HepG2 (cell line): ENCODE measurements at regions not wholly inside any gene's neighbourhood (a gene's known extent, or its start where the extent isn't known, plus 50 kb on each side); places are given as distances from the start of the nearest gene placed in this dataset.

Experiments used
- ATAC-seq: fragments of 200-7000 bp; cut with Tn5 transposase; 3 replicates; pipeline ENCODE4 v1.9.1; 2020; ENCODE audit warnings: mild to moderate bottlenecking, moderate library complexity
- BruUV-seq: library from RNA; stranded (reverse); fragments of 400-500 nt; replicated peaks from 2 replicates; lab custom pipeline; 2021; lab: Mats Ljungman, UMichigan
- CTCF ChIA-PET: fragments of 300-600 bp; formaldehyde crosslinking; extraction: SDS; loops from one replicate; lab custom pipeline; 2021; ENCODE audit warnings: low total read pairs, inconsistent platforms, low intra/inter-chr PET ratio; lab: Yijun Ruan, JAX
- POLR2A ChIA-PET: fragments of 350-600 bp; sonication (Branson Sonifier 250); formaldehyde crosslinking; loops from one replicate; lab custom pipeline; 2020; ENCODE audit warnings: antibody characterized with exemption, inconsistent platforms; lab: Yijun Ruan, JAX
- DNase-seq: peaks from one replicate; pipeline ENCODE4 v3.0.0-alpha.2; 2015; ENCODE audit warnings: low spot score
- FAIRE-seq: peaks from 3 replicates; lab custom pipeline; 2011; peaks lifted over from hg19 to GRCh38; lab: Jason Lieb, UNC
- H2AFZ ChIP-seq: one replicate; pipeline ENCODE4 v1.6.1; 2011; ENCODE audit warnings: low read length, inconsistent platforms
- H3K27ac ChIP-seq: fragments of 300-600 bp; 3 replicates; pipeline ENCODE4 v1.8.0; 2011; ENCODE audit warnings: mixed run types, mild to moderate bottlenecking, mixed read lengths, low read length, inconsistent platforms; ENCODE audit not compliant: insufficient read depth; ENCODE audit errors: extremely low read length
- H3K27me3 ChIP-seq, 2 experiments: fragments of 200-600 bp in 1 of 2; 2 replicates in 1 of 2; 3 replicates in 1 of 2; pipeline versions ENCODE4 v1.6.0 to v1.8.0; 2011; ENCODE audit warnings: low read length in 2 of 2, mild to moderate bottlenecking in 2 of 2, moderate library complexity in 2 of 2, inconsistent platforms in 1 of 2; ENCODE audit not compliant: insufficient read depth in 2 of 2, control insufficient read depth in 1 of 2
- H3K36me3 ChIP-seq, 2 experiments: fragments of 200-600 bp in 1 of 2; replicated peaks in 1 of 2; 2 replicates in 1 of 2; 3 replicates in 1 of 2; pipeline versions ENCODE4 v1.5.1 to v1.8.0; 2011; ENCODE audit warnings: low read length in 2 of 2, inconsistent platforms in 1 of 2; ENCODE audit not compliant: insufficient read depth in 2 of 2, control insufficient read depth in 1 of 2
- H3K4me1 ChIP-seq: 2 replicates; pipeline ENCODE4 v1.5.1; 2012; ENCODE audit warnings: low read length, inconsistent platforms; ENCODE audit not compliant: insufficient read depth
- H3K4me2 ChIP-seq: 2 replicates; pipeline ENCODE4 v1.6.0; 2011; ENCODE audit warnings: low read depth, low read length, inconsistent platforms
- H3K4me3 ChIP-seq, 3 experiments: fragments of 200-600 bp in 1 of 3; sonication (generic), shearing (Covaris generic) in 1 of 3; replicated peaks in 1 of 3; 2 replicates each; pipeline ENCODE4 v1.5.1; 2011 to 2016; ENCODE audit warnings: low read length in 3 of 3, inconsistent platforms in 2 of 3, low read depth in 2 of 3, mild to moderate bottlenecking in 2 of 3, control low read depth in 1 of 3, mixed read lengths in 1 of 3; ENCODE audit not compliant: insufficient read depth in 1 of 3
- H3K79me2 ChIP-seq: one replicate; pipeline ENCODE4 v1.6.1; 2011; ENCODE audit warnings: low read length, inconsistent platforms; ENCODE audit not compliant: insufficient read depth
- H3K9ac ChIP-seq: 2 replicates; pipeline ENCODE4 v1.6.0; 2011; ENCODE audit warnings: mild to moderate bottlenecking, low read depth, low read length, inconsistent platforms; ENCODE audit not compliant: insufficient read depth
- H3K9me3 ChIP-seq: 2 replicates; pipeline ENCODE4 v1.5.1; 2012; ENCODE audit warnings: mild to moderate bottlenecking, low read length
- H4K20me1 ChIP-seq: 2 replicates; pipeline ENCODE4 v1.6.0; 2011; ENCODE audit warnings: inconsistent platforms, mild to moderate bottlenecking, low read length, moderate library complexity; ENCODE audit not compliant: insufficient read depth
- ARNT2 ChIP-seq: sonication (generic); formaldehyde crosslinking; IDR thresholded peaks from 2 replicates; pipeline ENCODE4 v1.8.0; 2022; ENCODE audit warnings: mild to moderate bottlenecking, low read depth, missing genetic modification reagents, moderate library complexity
- CBX1 ChIP-seq: IDR thresholded peaks from one replicate; pipeline ENCODE4 v1.6.1; 2016; ENCODE audit warnings: antibody characterized with exemption, low read depth
- CHD2 ChIP-seq: IDR thresholded peaks from 2 replicates; pipeline ENCODE4 v1.6.1; 2011; ENCODE audit warnings: low read depth, low read length, improper control_type of control experiment
- ETV5 ChIP-seq: IDR thresholded peaks from 2 replicates; pipeline ENCODE4 v1.6.1; 2018; ENCODE audit warnings: missing biosample characterization, missing genetic modification reagents, inconsistent platforms, borderline replicate concordance
- IKZF5 ChIP-seq: IDR thresholded peaks from 2 replicates; pipeline ENCODE4 v1.6.1; 2018; ENCODE audit warnings: missing genetic modification reagents, mild to moderate bottlenecking, missing compliant biosample characterization
- MAF1 ChIP-seq: sonication (generic); formaldehyde crosslinking; IDR thresholded peaks from 2 replicates; pipeline ENCODE4 v1.5.0; 2020; ENCODE audit warnings: missing genetic modification reagents, borderline replicate concordance
- NFRKB ChIP-seq: fragments of 450-650 bp; IDR thresholded peaks from 2 replicates; pipeline ENCODE4 v1.6.1; 2017
- REXO4 ChIP-seq: sonication (generic); formaldehyde crosslinking; IDR thresholded peaks from 2 replicates; pipeline ENCODE4 v1.8.0; 2022; ENCODE audit warnings: missing genetic modification reagents, mild to moderate bottlenecking, borderline replicate concordance
- RFXANK ChIP-seq: IDR thresholded peaks from 2 replicates; pipeline ENCODE4 v1.6.1; 2016
- SRSF4 ChIP-seq: fragments of 200-400 bp; formaldehyde crosslinking; IDR thresholded peaks from one replicate; pipeline ENCODE4 v1.6.1; 2018; ENCODE audit warnings: mild to moderate bottlenecking, low read depth, low read length, moderate library complexity; ENCODE audit not compliant: poor library complexity, severe bottlenecking
- ZNF124 ChIP-seq: sonication (generic); formaldehyde crosslinking; IDR thresholded peaks from 2 replicates; pipeline ENCODE4 v1.4.0; 2020; ENCODE audit warnings: missing genetic modification reagents
- ZNF441 ChIP-seq: sonication (generic); formaldehyde crosslinking; IDR thresholded peaks from 2 replicates; pipeline ENCODE4 v1.7.0; 2021; ENCODE audit warnings: missing genetic modification reagents, borderline replicate concordance
- WGBS: methylation state at CpG from one replicate; pipeline ENCODE4 v1.1.6; 2017; ENCODE audit warnings: low lambda C conversion rate; 5-methylcytosine and 5-hydroxymethylcytosine counted together
- in situ Hi-C: cut with HindIII; loops from 2 replicates; pipeline ENCODE4 v1.10.0; 2017; ENCODE audit warnings: low pct_unique_long_range_greater_than_20kb; ENCODE audit not compliant: extremely low pct_ligation_motif_present
- intact Hi-C: fragments of 100-400 bp; cut with micrococcal nuclease; formaldehyde crosslinking; loops from one replicate; pipeline ENCODE4 v1.10.0; 2022; ENCODE audit not compliant: unreplicated experiment
- TF ChIP-seq, protein P1 (sequence below): IDR thresholded peaks from 2 replicates; pipeline ENCODE4 v1.6.1; 2012; ENCODE audit warnings: inconsistent platforms
- TF ChIP-seq, protein P2 (sequence below): sonication (generic); formaldehyde crosslinking; IDR thresholded peaks from 2 replicates; pipeline ENCODE4 v1.5.0; 2020; ENCODE audit warnings: mild to moderate bottlenecking, missing genetic modification reagents, borderline replicate concordance

DNA sequence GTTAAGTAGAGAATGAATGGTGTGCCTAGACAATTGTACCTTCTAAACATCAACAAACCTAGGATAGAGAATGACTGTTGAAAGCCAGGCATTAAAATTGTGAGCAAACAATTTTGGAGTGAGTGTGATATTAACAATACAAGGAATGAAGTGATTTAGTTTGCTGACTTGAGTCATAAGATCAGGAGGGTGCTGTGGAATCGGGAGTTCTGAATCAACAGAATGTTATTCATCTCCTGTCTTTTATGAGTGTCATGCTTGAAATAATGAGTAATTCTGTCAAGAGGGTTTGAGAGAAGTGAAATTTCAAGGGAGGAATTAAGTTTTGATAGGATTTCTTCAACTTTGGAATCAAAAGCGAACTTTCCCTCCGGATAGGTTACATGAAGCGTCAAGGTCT lies 214.4 kb upstream of the DSEL start:
- 2% methylated on average over 4 of the region's 4 CpGs for WGBS
- Histone ChIP-seq H3K36me3 (no peaks in the 10 kb centered on the region), H3K4me1 (no peaks in the 10 kb centered on the region), H3K27me3 (no peaks in the 10 kb centered on the region), H2AFZ (no peak overlapping the region), H3K79me2 (no peaks in the 10 kb centered on the region), H3K4me2 (no peak overlapping the region), H3K9me3 (no peaks in the 10 kb centered on the region), H3K9ac (no peak overlapping the region), H3K4me3 (no peak overlapping the region), H3K27ac (no peak overlapping the region), H4K20me1 (no peaks in the 10 kb centered on the region)
- ATAC-seq (no peak), DNase-seq (no peak), FAIRE-seq (no peak)
- in situ Hi-C loops: no loop called here
- CTCF ChIA-PET: no interaction called here
- no TSS peak for BruUV-seq
- intact Hi-C loops: no loop called here
- POLR2A ChIA-PET: no interaction called here
- no peak for TF ChIP-seq ZNF441 (CRISPR knock-in tag)
- TF ChIP-seq SRSF4: no peak
- TF ChIP-seq MAF1 (CRISPR knock-in tag): no peak
- TF ChIP-seq IKZF5 (CRISPR knock-in tag): no peak
- no peak for TF ChIP-seq CHD2
- no peak for TF ChIP-seq NFRKB
- no peak for TF ChIP-seq REXO4 (CRISPR knock-in tag)
- TF ChIP-seq CBX1: no peak
- TF ChIP-seq, protein P1, sequence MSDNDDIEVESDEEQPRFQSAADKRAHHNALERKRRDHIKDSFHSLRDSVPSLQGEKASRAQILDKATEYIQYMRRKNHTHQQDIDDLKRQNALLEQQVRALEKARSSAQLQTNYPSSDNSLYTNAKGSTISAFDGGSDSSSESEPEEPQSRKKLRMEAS: no peak
- TF ChIP-seq ARNT2 (CRISPR knock-in tag): no peak
- TF ChIP-seq ETV5 (CRISPR knock-in tag): no peak
- TF ChIP-seq, protein P2, sequence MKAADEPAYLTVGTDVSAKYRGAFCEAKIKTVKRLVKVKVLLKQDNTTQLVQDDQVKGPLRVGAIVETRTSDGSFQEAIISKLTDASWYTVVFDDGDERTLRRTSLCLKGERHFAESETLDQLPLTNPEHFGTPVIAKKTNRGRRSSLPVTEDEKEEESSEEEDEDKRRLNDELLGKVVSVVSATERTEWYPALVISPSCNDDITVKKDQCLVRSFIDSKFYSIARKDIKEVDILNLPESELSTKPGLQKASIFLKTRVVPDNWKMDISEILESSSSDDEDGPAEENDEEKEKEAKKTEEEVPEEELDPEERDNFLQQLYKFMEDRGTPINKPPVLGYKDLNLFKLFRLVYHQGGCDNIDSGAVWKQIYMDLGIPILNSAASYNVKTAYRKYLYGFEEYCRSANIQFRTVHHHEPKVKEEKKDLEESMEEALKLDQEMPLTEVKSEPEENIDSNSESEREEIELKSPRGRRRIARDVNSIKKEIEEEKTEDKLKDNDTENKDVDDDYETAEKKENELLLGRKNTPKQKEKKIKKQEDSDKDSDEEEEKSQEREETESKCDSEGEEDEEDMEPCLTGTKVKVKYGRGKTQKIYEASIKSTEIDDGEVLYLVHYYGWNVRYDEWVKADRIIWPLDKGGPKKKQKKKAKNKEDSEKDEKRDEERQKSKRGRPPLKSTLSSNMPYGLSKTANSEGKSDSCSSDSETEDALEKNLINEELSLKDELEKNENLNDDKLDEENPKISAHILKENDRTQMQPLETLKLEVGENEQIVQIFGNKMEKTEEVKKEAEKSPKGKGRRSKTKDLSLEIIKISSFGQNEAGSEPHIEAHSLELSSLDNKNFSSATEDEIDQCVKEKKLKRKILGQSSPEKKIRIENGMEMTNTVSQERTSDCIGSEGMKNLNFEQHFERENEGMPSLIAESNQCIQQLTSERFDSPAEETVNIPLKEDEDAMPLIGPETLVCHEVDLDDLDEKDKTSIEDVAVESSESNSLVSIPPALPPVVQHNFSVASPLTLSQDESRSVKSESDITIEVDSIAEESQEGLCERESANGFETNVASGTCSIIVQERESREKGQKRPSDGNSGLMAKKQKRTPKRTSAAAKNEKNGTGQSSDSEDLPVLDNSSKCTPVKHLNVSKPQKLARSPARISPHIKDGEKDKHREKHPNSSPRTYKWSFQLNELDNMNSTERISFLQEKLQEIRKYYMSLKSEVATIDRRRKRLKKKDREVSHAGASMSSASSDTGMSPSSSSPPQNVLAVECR: no peak
- no peak for TF ChIP-seq ZNF124 (CRISPR knock-in tag)
- TF ChIP-seq RFXANK (CRISPR knock-in tag): no peak
